ENCODE measurements at regions not wholly inside any gene's neighbourhood (a gene's known extent, or its start where the extent isn't known, plus 50 kb on each side); places are given as distances from the start of the nearest gene placed in this dataset.
A peak's percentile ranks its signal among the peaks of the same experiment; 100 is the strongest.

- intact Hi-C loops (cut with DNase I): no loop called here
- peaks cover 0 to 6% (median 2%) of the 10 kb centered on the region in 4 donors for H3K9me3 ChIP-seq
These were observed 279.0 kb downstream of the TBC1D4 start for GRCh38 chr13:75202981-75203380.

GRCh38 chr13:75197803-75198202 lies 284.2 kb downstream of the TBC1D4 start:
- WGBS: 61% methylated on average over 4 of the region's 4 CpGs
- Histone ChIP-seq H3K4me3 (no peak overlapping the region), H3K27ac (replicated peaks in 1 of 4) (no peak overlapping the region), H3K4me1 (peaks cover 27 to 37% (median 30%) of the 10 kb centered on the region in 4 donors), H3K36me3 (no peaks in the 10 kb centered on the region), H3K27me3 (no peaks in the 10 kb centered on the region), H3K9me3 (no peaks in the 10 kb centered on the region)
- TF ChIP-seq, protein P1, sequence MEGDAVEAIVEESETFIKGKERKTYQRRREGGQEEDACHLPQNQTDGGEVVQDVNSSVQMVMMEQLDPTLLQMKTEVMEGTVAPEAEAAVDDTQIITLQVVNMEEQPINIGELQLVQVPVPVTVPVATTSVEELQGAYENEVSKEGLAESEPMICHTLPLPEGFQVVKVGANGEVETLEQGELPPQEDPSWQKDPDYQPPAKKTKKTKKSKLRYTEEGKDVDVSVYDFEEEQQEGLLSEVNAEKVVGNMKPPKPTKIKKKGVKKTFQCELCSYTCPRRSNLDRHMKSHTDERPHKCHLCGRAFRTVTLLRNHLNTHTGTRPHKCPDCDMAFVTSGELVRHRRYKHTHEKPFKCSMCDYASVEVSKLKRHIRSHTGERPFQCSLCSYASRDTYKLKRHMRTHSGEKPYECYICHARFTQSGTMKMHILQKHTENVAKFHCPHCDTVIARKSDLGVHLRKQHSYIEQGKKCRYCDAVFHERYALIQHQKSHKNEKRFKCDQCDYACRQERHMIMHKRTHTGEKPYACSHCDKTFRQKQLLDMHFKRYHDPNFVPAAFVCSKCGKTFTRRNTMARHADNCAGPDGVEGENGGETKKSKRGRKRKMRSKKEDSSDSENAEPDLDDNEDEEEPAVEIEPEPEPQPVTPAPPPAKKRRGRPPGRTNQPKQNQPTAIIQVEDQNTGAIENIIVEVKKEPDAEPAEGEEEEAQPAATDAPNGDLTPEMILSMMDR (IDR thresholded peaks at IDR 0.05): no peak
- no peak for TF ChIP-seq EP300 (IDR thresholded peaks at IDR 0.05)
- TF ChIP-seq POLR2A (IDR thresholded peaks at IDR 0.05; ENCODE audit: low read depth): no peak
- TF ChIP-seq POLR2AphosphoS5 (IDR thresholded peaks at IDR 0.05): no peak
- intact Hi-C loops (cut with DNase I): no loop called here
- no peak for DNase-seq (ENCODE audit: extremely low spot score)

More at GRCh38 chr13:75202981-75203380, 279.0 kb downstream of the TBC1D4 start:
- H3K4me3 ChIP-seq: no peak overlapping the region
- H3K27ac ChIP-seq (replicated peaks in 1 of 4): no peak overlapping the region
- no peak for TF ChIP-seq POLR2A (IDR thresholded peaks at IDR 0.05; ENCODE audit: low read depth)
- no peak for TF ChIP-seq POLR2AphosphoS5 (IDR thresholded peaks at IDR 0.05)
- TF ChIP-seq, protein P1 (IDR thresholded peaks at IDR 0.05): no peak
- TF ChIP-seq EP300 (IDR thresholded peaks at IDR 0.05): no peak
- H3K4me1 ChIP-seq: no peaks in the 10 kb centered on the region
- no peak for DNase-seq (ENCODE audit: extremely low spot score)
- no peaks in the 10 kb centered on the region for H3K36me3 ChIP-seq
- WGBS: 97% methylated on average over 3 of the region's 3 CpGs
- H3K27me3 ChIP-seq: no peaks in the 10 kb centered on the region

GRCh38 chr13:75196147-75196837 lies 285.7 kb downstream of the TBC1D4 start:
- WGBS: 67% methylated on average over 4 of the region's 4 CpGs
- TF ChIP-seq EP300 (IDR thresholded peaks at IDR 0.05): no peak
- no peak for TF ChIP-seq POLR2AphosphoS5 (IDR thresholded peaks at IDR 0.05)
- TF ChIP-seq, protein P1 (IDR thresholded peaks at IDR 0.05): no peak
- no peak for TF ChIP-seq POLR2A (IDR thresholded peaks at IDR 0.05; ENCODE audit: low read depth)
- DNase-seq (ENCODE audit: extremely low spot score): no peak
- H3K27me3 ChIP-seq: no peaks in the 10 kb centered on the region
- no peaks in the 10 kb centered on the region for H3K36me3 ChIP-seq
- H3K4me1 ChIP-seq: peaks cover 27 to 37% (median 30%) of the 10 kb centered on the region in 4 donors
- no peak overlapping the region for H3K4me3 ChIP-seq
- H3K9me3 ChIP-seq: no peaks in the 10 kb centered on the region
- peak overlapping the region in 1 of 4 donors; percentile 16 for H3K27ac ChIP-seq (replicated peaks in 1 of 4)
- intact Hi-C loops (cut with DNase I): no loop called here

DNA sequence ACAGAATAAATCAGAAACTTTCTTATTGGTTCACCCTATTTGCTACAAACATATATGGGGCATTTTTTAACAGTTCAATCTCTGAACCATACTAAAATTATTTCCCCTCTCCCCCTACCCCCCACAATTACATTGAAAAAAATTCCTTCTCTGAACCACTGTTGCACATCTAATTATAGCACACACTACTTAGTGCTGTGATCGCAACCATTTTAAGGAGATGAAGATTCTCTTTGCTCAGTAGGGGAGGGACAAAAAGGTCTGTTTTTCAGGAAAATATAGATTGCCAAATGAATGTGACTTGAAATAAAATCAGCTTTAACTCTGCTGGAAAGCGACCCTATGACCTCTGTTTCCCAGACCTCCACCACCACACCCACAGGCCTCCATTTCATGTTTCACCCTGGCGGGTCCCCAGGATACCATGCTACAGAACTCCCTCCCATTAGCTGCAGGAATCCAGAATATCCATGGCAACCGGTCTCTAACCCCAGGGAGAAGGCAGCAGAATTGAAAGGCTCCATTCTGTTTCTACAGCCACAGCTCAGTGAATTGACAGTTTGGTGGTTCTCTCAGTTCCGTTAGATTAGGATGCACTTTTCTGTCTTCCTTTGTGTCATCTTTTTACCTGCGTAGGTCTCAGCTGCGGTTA lies 286.3 kb downstream of the TBC1D4 start:
- DNase-seq (ENCODE audit: extremely low spot score): no peak
- TF ChIP-seq, protein P1 (IDR thresholded peaks at IDR 0.05): no peak
- no peak for TF ChIP-seq EP300 (IDR thresholded peaks at IDR 0.05)
- TF ChIP-seq POLR2A (IDR thresholded peaks at IDR 0.05; ENCODE audit: low read depth): no peak
- TF ChIP-seq POLR2AphosphoS5 (IDR thresholded peaks at IDR 0.05): no peak
- H3K27ac ChIP-seq (replicated peaks in 1 of 4): peak overlapping the region in 2 of 4 donors; percentile 16 to 46
- no peaks in the 10 kb centered on the region for H3K27me3 ChIP-seq
- peaks cover 27 to 37% (median 30%) of the 10 kb centered on the region in 4 donors for H3K4me1 ChIP-seq
- H3K4me3 ChIP-seq: no peak overlapping the region
- H3K9me3 ChIP-seq: no peaks in the 10 kb centered on the region
- WGBS: 83% methylated on average over 7 of the region's 7 CpGs
- H3K36me3 ChIP-seq: no peaks in the 10 kb centered on the region
- intact Hi-C loops (cut with DNase I): no loop called here
